ENCODE measurements at regions not wholly inside any gene's neighbourhood (a gene's known extent, or its start where the extent isn't known, plus 50 kb on each side); places are given as distances from the start of the nearest gene placed in this dataset.

DNA sequence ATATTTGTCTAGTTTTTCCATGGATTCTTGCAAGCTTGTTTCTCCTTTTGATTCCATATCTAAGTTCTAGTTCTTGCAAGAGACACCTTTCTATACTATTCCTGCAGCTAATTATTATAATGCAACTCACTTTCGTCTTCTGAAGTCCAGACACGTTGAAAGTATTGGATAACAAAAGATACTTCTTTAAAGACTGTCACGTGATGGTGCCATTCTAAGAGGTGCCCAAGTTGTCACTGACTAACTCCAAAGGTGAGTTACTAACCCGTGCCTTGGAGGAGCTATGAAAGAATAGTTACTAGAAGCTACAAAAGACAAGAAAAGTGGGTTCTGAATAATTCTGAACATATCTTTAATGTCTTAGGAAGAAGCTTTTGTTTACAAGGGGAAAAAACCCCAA lies 322.6 kb downstream of the HDGFL1 start:
- intact Hi-C loops (cut with micrococcal nuclease), result no loop called here
- H2BK15ac ChIP-seq (ENCODE audit: low read depth, low read length), result peak overlapping the region; percentile 87
- dilution Hi-C loops (cut with HindIII; ENCODE audit: low sequenced_read_pairs, unreplicated experiment), result no loop called here
- POLR2A ChIA-PET (ENCODE audit: unreplicated experiment), result interaction anchor here (0.5 kb wide), 1 partner anchor 45 kb away, joined by 3 read pairs; no protein-coding TSS in a partner anchor
- peak overlapping the region; percentile 75; the same call in 1 of the 2 replicates for H3K4me2 ChIP-seq (ENCODE audit: low read depth, low read length)
- no peaks in the 10 kb centered on the region for H4K20me1 ChIP-seq (ENCODE audit: insufficient read depth, low read length)
- H3K9ac ChIP-seq (ENCODE audit: low read depth, low read length), result no peak overlapping the region
- H3K23ac ChIP-seq (ENCODE audit: low read depth, low read length), result 0 out of 2 replicates have a peak overlapping the region, but pooled peaks have one; percentile 31
- in situ Hi-C loops (cut with MboI; ENCODE audit: low sequenced_read_pairs), result no loop called here
- H2AK9ac ChIP-seq (replicated peaks; ENCODE audit: low read depth, low read length, poor library complexity), result no peak overlapping the region
- H4K5ac ChIP-seq (ENCODE audit: low read depth, low read length), result peak overlapping the region; percentile 98
- H2BK120ac ChIP-seq (ENCODE audit: low read depth, low read length), result peak overlapping the region; percentile 98
- no peak for DNase-seq
- no peak for ATAC-seq (ENCODE audit: low read depth)
- H3K4me3 ChIP-seq (ENCODE audit: insufficient read depth, low read depth, low read length), result no peak overlapping the region
- H3K36me3 ChIP-seq (ENCODE audit: control insufficient read depth, insufficient read depth, low read length), result no peaks in the 10 kb centered on the region
- peak overlapping the region; percentile 69 for H3K14ac ChIP-seq (replicated peaks; ENCODE audit: low read depth, low read length)
- no peaks in the 10 kb centered on the region for H3K27me3 ChIP-seq (ENCODE audit: control insufficient read depth, insufficient read depth, low read length)
- peak overlapping the region; percentile 98 for H2BK5ac ChIP-seq (ENCODE audit: low read depth, low read length, poor library complexity, severe bottlenecking)
- no CpG with 5 or more reads among the region's 4 CpGs for WGBS, 2 experiments (ENCODE audit: extremely low coverage in 2 of 2, insufficient read length in 1 of 2)
- no peak overlapping the region for H2AFZ ChIP-seq (replicated peaks; ENCODE audit: low read length, poor library complexity)
- H3K4me1 ChIP-seq (ENCODE audit: control insufficient read depth, insufficient read depth, low read length), result peaks cover 3% of the 10 kb centered on the region; the same call in 1 of the 2 replicates
- H3K18ac ChIP-seq (ENCODE audit: low read depth, low read length), result peak overlapping the region; percentile 97
- H4K8ac ChIP-seq (ENCODE audit: low read depth in 2 of 2, low read length in 2 of 2), result peak overlapping the region; percentile 65 to 93
- H3K4ac ChIP-seq (ENCODE audit: low read depth, low read length), result peak overlapping the region; percentile 79
- H3K9me3 ChIP-seq (ENCODE audit: control insufficient read depth, insufficient read depth, low read length), result no peaks in the 10 kb centered on the region
- H4K91ac ChIP-seq (ENCODE audit: insufficient read depth, low read depth, low read length), result peak overlapping the region; percentile 95
- H3K79me1 ChIP-seq (ENCODE audit: low read depth in 1 of 2, low read length in 2 of 2), result no peaks in the 10 kb centered on the region
- H2AK5ac ChIP-seq (ENCODE audit: low read depth, low read length), result peak overlapping the region; percentile 50; the same call in 1 of the 2 replicates
- no peak overlapping the region; the same call in 1 of the 2 replicates for H3K56ac ChIP-seq (ENCODE audit: extremely low read depth, insufficient read depth, low read length)
- BruUV-seq (replicated peaks), result no TSS peak
- H2BK20ac ChIP-seq (ENCODE audit: low read depth, low read length), result peak overlapping the region; percentile 96
- TF ChIP-seq NFE2L2 (IDR thresholded peaks at IDR 0.05; ENCODE audit: low read depth, low read length) (no peak), RAD21 (IDR thresholded peaks at IDR 0.05; ENCODE audit: low read length) (no peak)
- TF ChIP-seq, protein P1, sequence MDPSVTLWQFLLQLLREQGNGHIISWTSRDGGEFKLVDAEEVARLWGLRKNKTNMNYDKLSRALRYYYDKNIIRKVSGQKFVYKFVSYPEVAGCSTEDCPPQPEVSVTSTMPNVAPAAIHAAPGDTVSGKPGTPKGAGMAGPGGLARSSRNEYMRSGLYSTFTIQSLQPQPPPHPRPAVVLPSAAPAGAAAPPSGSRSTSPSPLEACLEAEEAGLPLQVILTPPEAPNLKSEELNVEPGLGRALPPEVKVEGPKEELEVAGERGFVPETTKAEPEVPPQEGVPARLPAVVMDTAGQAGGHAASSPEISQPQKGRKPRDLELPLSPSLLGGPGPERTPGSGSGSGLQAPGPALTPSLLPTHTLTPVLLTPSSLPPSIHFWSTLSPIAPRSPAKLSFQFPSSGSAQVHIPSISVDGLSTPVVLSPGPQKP (IDR thresholded peaks at IDR 0.05; ENCODE audit: borderline replicate concordance, low read depth, low read length), result no peak
- peaks cover 2% of the 10 kb centered on the region for H3K9me1 ChIP-seq (ENCODE audit: insufficient read depth, low read length)
- CTCF ChIA-PET, result interaction anchor here (1.1 to 2.3 kb wide), 2 partner anchors 13 to 15 kb away, joined by 3 to 7 read pairs; no protein-coding TSS in a partner anchor
- H3K27ac ChIP-seq (ENCODE audit: insufficient read depth, low read length), result peak overlapping the region; percentile 62; the same call in 1 of the 2 replicates
